Heart right ventricle (tissue), 16 donors: ENCODE measurements at regions not wholly inside any gene's neighbourhood (a gene's known extent, or its start where the extent isn't known, plus 50 kb on each side); places are given as distances from the start of the nearest gene placed in this dataset.

Experiments used
- ATAC-seq, 8 donors: fragments of 200-7000 bp; cut with Tn5 transposase; one replicate each; pipeline ENCODE4 v1.9.1; 2020; ENCODE audit warnings: mild to moderate bottlenecking in 8 of 8, moderate library complexity in 8 of 8, moderate number of reproducible peaks in 1 of 8
- DNase-seq, 2 donors: peaks; one replicate each; pipeline ENCODE4 v3.0.0-alpha.2; 2020
- H3K27ac ChIP-seq, 10 donors: fragments of 200-600 bp; sonication (generic) in 2 of 10; one replicate each; pipeline versions ENCODE4 v1.5.0 to v1.8.0; 2020 to 2022; ENCODE audit warnings: mild to moderate bottlenecking in 3 of 10
- H3K27me3 ChIP-seq, 7 donors: fragments of 200-600 bp; one replicate each; pipeline ENCODE4 v1.8.0; 2021 to 2022; ENCODE audit warnings: mild to moderate bottlenecking in 2 of 7
- H3K36me3 ChIP-seq, 9 donors: fragments of 200-600 bp; sonication (generic) in 1 of 9; one replicate each; pipeline versions ENCODE4 v1.5.0 to v1.8.0; 2020 to 2022; ENCODE audit warnings: mild to moderate bottlenecking in 2 of 9
- H3K4me1 ChIP-seq, 9 donors: fragments of 200-600 bp; sonication (generic) in 1 of 9; one replicate each; pipeline versions ENCODE4 v1.5.0 to v1.8.0; 2020 to 2022; ENCODE audit warnings: mild to moderate bottlenecking in 4 of 9
- H3K4me3 ChIP-seq, 10 donors: fragments of 200-600 bp; sonication (generic) in 2 of 10; one replicate each; pipeline versions ENCODE4 v1.5.0 to v1.8.0; 2020 to 2022; ENCODE audit warnings: mild to moderate bottlenecking in 7 of 10, moderate library complexity in 2 of 10
- H3K9me3 ChIP-seq, 11 donors: fragments of 200-600 bp in 10 of 11; sonication (generic) in 2 of 11; one replicate each; pipeline versions ENCODE4 v1.5.0 to v1.8.0; 2013 to 2022; ENCODE audit warnings: mild to moderate bottlenecking in 2 of 11, control low read depth in 1 of 11, moderate library complexity in 1 of 11
- CTCF ChIP-seq, 9 donors: fragments of 200-600 bp; sonication (generic) in 2 of 9; IDR thresholded peaks; one replicate each; pipeline versions ENCODE4 v1.5.0 to v1.8.0; 2021 to 2022; ENCODE audit warnings: antibody characterized with exemption in 9 of 9, mild to moderate bottlenecking in 5 of 9, moderate library complexity in 1 of 9
- WGBS, 2 donors: extraction: QIAGEN DNeasy Blood & Tissue Kit; methylation state at CpG; one replicate each; pipeline ENCODE4 v1.1.7; 2013; ENCODE audit warnings: inconsistent platforms in 1 of 2; 5-methylcytosine and 5-hydroxymethylcytosine counted together
- intact Hi-C, 10 donors: fragments of 100-400 bp; cut with DNase I; formaldehyde crosslinking; loops; one replicate each; pipeline versions ENCODE4 v1.11.1 to v1.14.2; 2022
- donor health status: Arrhythmogenic right ventricular cardiomyopathy.
- donor health status: ischemic (EF 13 %, LVEDD 7.1; RV severe dilation, severe dysfunction).
- donor health status: healthy with polysubstance abuse.
- donor health status: DM: no; HTN: yes; CAD: no.
- donor health status: DM: no; HTN: no; CAD: no.
- donor health status: ischemic (EF 25% LVEDD 6.9; RV normal size, moderate dysfunction).
- donor health status: ischemic (EF 25% LVEDD 5.7; RV mildly dilated, moderate dysfunction).
- donor health status: healthy.
- donor health status: DM: yes; HTN: yes; CAD: no.
- donor health status: Ischemic cardiomyopathy.
- donor health status: ischemic (EF 35%, LVEDD 5.7; RV mildly dilated, moderate dysfunction).
- donor health status: nonischemic (EF 11% LVEDD 7.7; RV severe dilation, severe dysfunction).
- donor health status: DM: yes; HTN: yes; CAD: no.
- donor health status: PGD.
- donor health status: ischemic (EF 29% LVEDD 5.4; RV normal size, mild dysfunction).
- donor health status: nonischemic (EF 23%, LVEDD 6.1; RV moderate dilation, normal function).

GRCh38 chr2:7838669-7839068 lies 843.2 kb upstream of the ID2 start:
- H3K27ac ChIP-seq, result no peak overlapping the region
- ATAC-seq, result no peak
- TF ChIP-seq CTCF (IDR thresholded peaks at IDR 0.05), result no peak
- peaks cover 0 to 6% (median 0%) of the 10 kb centered on the region in 11 donors for H3K9me3 ChIP-seq
- H3K36me3 ChIP-seq, result no peaks in the 10 kb centered on the region
- peaks cover 0 to 8% (median 0%) of the 10 kb centered on the region in 9 donors for H3K4me1 ChIP-seq
- no peak overlapping the region for H3K4me3 ChIP-seq
- intact Hi-C loops, result no loop called here
- 90 to 95% methylated on average over 4 of the region's 4 CpGs for WGBS, 2 donors
- no peaks in the 10 kb centered on the region for H3K27me3 ChIP-seq
- DNase-seq, result no peak

- intact Hi-C loops, result no loop called here
- Histone ChIP-seq H3K36me3 (no peaks in the 10 kb centered on the region), H3K4me1 (peaks cover 0 to 15% (median 0%) of the 10 kb centered on the region in 9 donors), H3K4me3 (no peak overlapping the region), H3K27ac (no peak overlapping the region), H3K9me3 (peaks cover 0 to 6% (median 0%) of the 10 kb centered on the region in 11 donors), H3K27me3 (no peaks in the 10 kb centered on the region)
- no peak for DNase-seq
- TF ChIP-seq CTCF (IDR thresholded peaks at IDR 0.05), result no peak
- ATAC-seq, result no peak
- 92 to 95% methylated on average over 16 of the region's 16 CpGs for WGBS, 2 donors
Measured at GRCh38 chr2:7840651-7841380, 841.0 kb upstream of the ID2 start.

- ATAC-seq (no peak), DNase-seq (no peak)
- no peaks in the 10 kb centered on the region for H3K36me3 ChIP-seq
- no peak overlapping the region for H3K4me3 ChIP-seq
- H3K27me3 ChIP-seq, result no peaks in the 10 kb centered on the region
- intact Hi-C loops, result no loop called here
- H3K27ac ChIP-seq, result no peak overlapping the region
- no peak for TF ChIP-seq CTCF (IDR thresholded peaks at IDR 0.05)
- peaks cover 0 to 6% (median 0%) of the 10 kb centered on the region in 11 donors for H3K9me3 ChIP-seq
- peaks cover 0 to 14% (median 0%) of the 10 kb centered on the region in 9 donors for H3K4me1 ChIP-seq
- 88 to 89% methylated on average over 2 of the region's 2 CpGs for WGBS, 2 donors
Measured at GRCh38 chr2:7841751-7842150, 840.1 kb upstream of the ID2 start.

GRCh38 chr2:7844414-7844965 lies 837.4 kb upstream of the ID2 start:
- H3K4me1 ChIP-seq, result peaks cover 0 to 19% (median 0%) of the 10 kb centered on the region in 9 donors
- TF ChIP-seq CTCF (IDR thresholded peaks at IDR 0.05), result no peak
- no peaks in the 10 kb centered on the region for H3K27me3 ChIP-seq
- 64 to 72% methylated on average over 9 of the region's 9 CpGs for WGBS, 2 donors
- H3K4me3 ChIP-seq, result no peak overlapping the region
- DNase-seq, result no peak
- no peaks in the 10 kb centered on the region for H3K36me3 ChIP-seq
- peaks cover 0 to 6% (median 0%) of the 10 kb centered on the region in 11 donors for H3K9me3 ChIP-seq
- intact Hi-C loops, result no loop called here
- no peak overlapping the region for H3K27ac ChIP-seq
- ATAC-seq, result no peak
